HepG2 (cell line): ENCODE measurements at regions not wholly inside any gene's neighbourhood (a gene's known extent, or its start where the extent isn't known, plus 50 kb on each side); places are given as distances from the start of the nearest gene placed in this dataset.

ENCODE experiments used
- ATAC-seq: fragments of 200-7000 bp; cut with Tn5 transposase; 3 replicates; pipeline ENCODE4 v1.9.1; 2020; ENCODE audit warnings: mild to moderate bottlenecking, moderate library complexity
- BruUV-seq: library from RNA; stranded (reverse); fragments of 400-500 nt; replicated peaks from 2 replicates; lab custom pipeline; 2021; lab: Mats Ljungman, UMichigan
- CTCF ChIA-PET: fragments of 300-600 bp; formaldehyde crosslinking; extraction: SDS; loops from one replicate; lab custom pipeline; 2021; ENCODE audit warnings: low total read pairs, inconsistent platforms, low intra/inter-chr PET ratio; lab: Yijun Ruan, JAX
- POLR2A ChIA-PET: fragments of 350-600 bp; sonication (Branson Sonifier 250); formaldehyde crosslinking; loops from one replicate; lab custom pipeline; 2020; ENCODE audit warnings: antibody characterized with exemption, inconsistent platforms; lab: Yijun Ruan, JAX
- DNase-seq: peaks from one replicate; pipeline ENCODE4 v3.0.0-alpha.2; 2015; ENCODE audit warnings: low spot score
- FAIRE-seq: peaks from 3 replicates; lab custom pipeline; 2011; peaks lifted over from hg19 to GRCh38; lab: Jason Lieb, UNC
- H2AFZ ChIP-seq: one replicate; pipeline ENCODE4 v1.6.1; 2011; ENCODE audit warnings: low read length, inconsistent platforms
- H3K27ac ChIP-seq: fragments of 300-600 bp; 3 replicates; pipeline ENCODE4 v1.8.0; 2011; ENCODE audit warnings: mixed run types, mild to moderate bottlenecking, mixed read lengths, low read length, inconsistent platforms; ENCODE audit not compliant: insufficient read depth; ENCODE audit errors: extremely low read length
- H3K27me3 ChIP-seq, 2 experiments: fragments of 200-600 bp in 1 of 2; 2 replicates in 1 of 2; 3 replicates in 1 of 2; pipeline versions ENCODE4 v1.6.0 to v1.8.0; 2011; ENCODE audit warnings: low read length in 2 of 2, mild to moderate bottlenecking in 2 of 2, moderate library complexity in 2 of 2, inconsistent platforms in 1 of 2; ENCODE audit not compliant: insufficient read depth in 2 of 2, control insufficient read depth in 1 of 2
- H3K36me3 ChIP-seq, 2 experiments: fragments of 200-600 bp in 1 of 2; replicated peaks in 1 of 2; 2 replicates in 1 of 2; 3 replicates in 1 of 2; pipeline versions ENCODE4 v1.5.1 to v1.8.0; 2011; ENCODE audit warnings: low read length in 2 of 2, inconsistent platforms in 1 of 2; ENCODE audit not compliant: insufficient read depth in 2 of 2, control insufficient read depth in 1 of 2
- H3K4me1 ChIP-seq: 2 replicates; pipeline ENCODE4 v1.5.1; 2012; ENCODE audit warnings: low read length, inconsistent platforms; ENCODE audit not compliant: insufficient read depth
- H3K4me2 ChIP-seq: 2 replicates; pipeline ENCODE4 v1.6.0; 2011; ENCODE audit warnings: low read depth, low read length, inconsistent platforms
- H3K4me3 ChIP-seq, 3 experiments: fragments of 200-600 bp in 1 of 3; sonication (generic), shearing (Covaris generic) in 1 of 3; replicated peaks in 1 of 3; 2 replicates each; pipeline ENCODE4 v1.5.1; 2011 to 2016; ENCODE audit warnings: low read length in 3 of 3, inconsistent platforms in 2 of 3, low read depth in 2 of 3, mild to moderate bottlenecking in 2 of 3, control low read depth in 1 of 3, mixed read lengths in 1 of 3; ENCODE audit not compliant: insufficient read depth in 1 of 3
- H3K79me2 ChIP-seq: one replicate; pipeline ENCODE4 v1.6.1; 2011; ENCODE audit warnings: low read length, inconsistent platforms; ENCODE audit not compliant: insufficient read depth
- H3K9ac ChIP-seq: 2 replicates; pipeline ENCODE4 v1.6.0; 2011; ENCODE audit warnings: mild to moderate bottlenecking, low read depth, low read length, inconsistent platforms; ENCODE audit not compliant: insufficient read depth
- H3K9me3 ChIP-seq: 2 replicates; pipeline ENCODE4 v1.5.1; 2012; ENCODE audit warnings: mild to moderate bottlenecking, low read length
- H4K20me1 ChIP-seq: 2 replicates; pipeline ENCODE4 v1.6.0; 2011; ENCODE audit warnings: inconsistent platforms, mild to moderate bottlenecking, low read length, moderate library complexity; ENCODE audit not compliant: insufficient read depth
- KDM2A ChIP-seq: sonication (generic); formaldehyde crosslinking; IDR thresholded peaks from 2 replicates; pipeline ENCODE4 v1.4.0; 2020; ENCODE audit warnings: low read depth, missing genetic modification reagents, borderline replicate concordance
- NBN ChIP-seq: fragments of 450-650 bp; conservative IDR thresholded peaks from 2 replicates; pipeline ENCODE4 v1.6.1; 2017
- NFATC3 ChIP-seq: sonication (generic); formaldehyde crosslinking; IDR thresholded peaks from 2 replicates; pipeline ENCODE4 v1.5.1; 2020; ENCODE audit warnings: mild to moderate bottlenecking, missing genetic modification reagents
- PPARG ChIP-seq: conservative IDR thresholded peaks from 2 replicates; pipeline ENCODE4 v1.6.1; 2016; ENCODE audit warnings: missing biosample characterization, missing genetic modification reagents
- PTBP1 ChIP-seq: fragments of 200-400 bp; formaldehyde crosslinking; IDR thresholded peaks from 2 replicates; pipeline ENCODE4 v1.6.1; 2018; ENCODE audit warnings: low read length, low read depth; ENCODE audit not compliant: poor library complexity, severe bottlenecking
- TBX2 ChIP-seq: sonication (generic); formaldehyde crosslinking; IDR thresholded peaks from 2 replicates; pipeline ENCODE4 v1.5.0; 2020; ENCODE audit warnings: missing genetic modification reagents, mild to moderate bottlenecking, borderline replicate concordance
- TCF12 ChIP-seq, 2 experiments: fragments of 450-650 bp in 1 of 2; sonication (generic) in 1 of 2; formaldehyde crosslinking in 1 of 2; IDR thresholded peaks; 2 replicates each; pipeline versions ENCODE4 v1.6.1 to v1.8.0; 2017 to 2022; ENCODE audit warnings: antibody characterized with exemption in 1 of 2, mild to moderate bottlenecking in 1 of 2, missing genetic modification reagents in 1 of 2, moderate library complexity in 1 of 2
- TEAD2 ChIP-seq: sonication (generic); formaldehyde crosslinking; IDR thresholded peaks from 2 replicates; pipeline ENCODE4 v1.9.0; 2021; ENCODE audit warnings: missing genetic modification reagents
- YY1 ChIP-seq: IDR thresholded peaks from 2 replicates; pipeline ENCODE4 v1.6.1; 2011; ENCODE audit warnings: low read length, low read depth, moderate library complexity, mild to moderate bottlenecking; ENCODE audit not compliant: insufficient read depth, insufficient replicate concordance
- ZBTB42 ChIP-seq: sonication (generic); formaldehyde crosslinking; IDR thresholded peaks from 2 replicates; pipeline ENCODE4 v1.5.0; 2020; ENCODE audit warnings: mild to moderate bottlenecking, missing genetic modification reagents
- ZC3H4 ChIP-seq: sonication (generic); formaldehyde crosslinking; IDR thresholded peaks from 2 replicates; pipeline ENCODE4 v1.4.0; 2020; ENCODE audit warnings: missing genetic modification reagents, borderline replicate concordance
- ZFP82 ChIP-seq: sonication (generic); formaldehyde crosslinking; IDR thresholded peaks from 2 replicates; pipeline ENCODE4 v1.5.1; 2020; ENCODE audit warnings: mild to moderate bottlenecking, missing genetic modification reagents, borderline replicate concordance
- ZNF256 ChIP-seq: sonication (generic); formaldehyde crosslinking; conservative IDR thresholded peaks from 2 replicates; pipeline ENCODE4 v1.4.0; 2020; ENCODE audit warnings: missing genetic modification reagents
- ZNF34 ChIP-seq: sonication (generic); formaldehyde crosslinking; IDR thresholded peaks from 2 replicates; pipeline ENCODE4 v1.4.0; 2020; ENCODE audit warnings: mild to moderate bottlenecking, missing genetic modification reagents, borderline replicate concordance
- ZNF543 ChIP-seq: sonication (generic); formaldehyde crosslinking; IDR thresholded peaks from 2 replicates; pipeline ENCODE4 v1.4.0; 2020; ENCODE audit warnings: mild to moderate bottlenecking, missing genetic modification reagents
- ZUFSP ChIP-seq: sonication (generic); formaldehyde crosslinking; IDR thresholded peaks from 2 replicates; pipeline ENCODE4 v1.9.0; 2021; ENCODE audit warnings: missing genetic modification reagents, mild to moderate bottlenecking, borderline replicate concordance
- WGBS: methylation state at CpG from one replicate; pipeline ENCODE4 v1.1.6; 2017; ENCODE audit warnings: low lambda C conversion rate; 5-methylcytosine and 5-hydroxymethylcytosine counted together
- in situ Hi-C: cut with HindIII; loops from 2 replicates; pipeline ENCODE4 v1.10.0; 2017; ENCODE audit warnings: low pct_unique_long_range_greater_than_20kb; ENCODE audit not compliant: extremely low pct_ligation_motif_present
- intact Hi-C: fragments of 100-400 bp; cut with micrococcal nuclease; formaldehyde crosslinking; loops from one replicate; pipeline ENCODE4 v1.10.0; 2022; ENCODE audit not compliant: unreplicated experiment
- TF ChIP-seq, protein P1 (sequence below): sonication (generic); formaldehyde crosslinking; IDR thresholded peaks from 2 replicates; pipeline ENCODE4 v1.5.0; 2020; ENCODE audit warnings: missing genetic modification reagents, mild to moderate bottlenecking, borderline replicate concordance
- TF ChIP-seq, protein P2 (sequence below): sonication (generic); formaldehyde crosslinking; IDR thresholded peaks from 2 replicates; pipeline ENCODE4 v1.5.1; 2020; ENCODE audit warnings: mild to moderate bottlenecking, missing genetic modification reagents, moderate library complexity

GRCh38 chr6:80923816-80924215 is 817.3 kb downstream of the BCKDHB start (continued):
- TF ChIP-seq, protein P1, sequence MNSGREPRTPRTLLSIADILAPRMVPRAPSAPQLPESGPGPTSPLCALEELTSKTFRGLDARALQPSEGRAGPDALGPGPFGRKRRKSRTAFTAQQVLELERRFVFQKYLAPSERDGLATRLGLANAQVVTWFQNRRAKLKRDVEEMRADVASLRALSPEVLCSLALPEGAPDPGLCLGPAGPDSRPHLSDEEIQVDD (CRISPR knock-in tag): no peak
- TF ChIP-seq NFATC3 (no peak), ZFP82 (CRISPR knock-in tag) (no peak)
- TF ChIP-seq, all 625 proteins: peak for 0

GRCh38 chr6:80922916-80923455 is 816.5 kb downstream of the BCKDHB start:
- H4K20me1 ChIP-seq: no peaks in the 10 kb centered on the region
- CTCF ChIA-PET: no interaction called here
- BruUV-seq: no TSS peak
- in situ Hi-C loops (no loop called here), intact Hi-C loops (no loop called here)
- peaks cover 46% of the 10 kb centered on the region for H3K9me3 ChIP-seq
- no peak overlapping the region for H3K27ac ChIP-seq
- 71% methylated on average over 1 of the region's 1 CpG for WGBS
- no peak overlapping the region for H3K4me3 ChIP-seq
- H2AFZ ChIP-seq: no peak overlapping the region
- no peak overlapping the region for H3K4me2 ChIP-seq
- FAIRE-seq (no peak), ATAC-seq (no peak), DNase-seq (no peak)
- H3K27me3 ChIP-seq: no peaks in the 10 kb centered on the region
- POLR2A ChIA-PET: no interaction called here
- H3K79me2 ChIP-seq: no peaks in the 10 kb centered on the region
- H3K4me1 ChIP-seq: no peaks in the 10 kb centered on the region
- H3K9ac ChIP-seq: no peak overlapping the region
- no peaks in the 10 kb centered on the region for H3K36me3 ChIP-seq
- TF ChIP-seq TEAD2 (no peak), TBX2 (CRISPR knock-in tag) (no peak), ZNF543 (CRISPR knock-in tag) (no peak), ZUFSP (no peak), KDM2A (CRISPR knock-in tag) (no peak), NBN (no peak), PPARG (CRISPR knock-in tag) (no peak), TCF12 (IDR thresholded peaks at IDR 0.05) (no peak), TCF12 (CRISPR knock-in tag; IDR thresholded peaks at IDR 0.05) (no peak), YY1 (no peak), ZC3H4 (no peak), PTBP1 (no peak), ZBTB42 (CRISPR knock-in tag) (no peak), ZNF34 (CRISPR knock-in tag) (no peak), ZNF256 (CRISPR knock-in tag) (no peak)
- TF ChIP-seq, protein P2, sequence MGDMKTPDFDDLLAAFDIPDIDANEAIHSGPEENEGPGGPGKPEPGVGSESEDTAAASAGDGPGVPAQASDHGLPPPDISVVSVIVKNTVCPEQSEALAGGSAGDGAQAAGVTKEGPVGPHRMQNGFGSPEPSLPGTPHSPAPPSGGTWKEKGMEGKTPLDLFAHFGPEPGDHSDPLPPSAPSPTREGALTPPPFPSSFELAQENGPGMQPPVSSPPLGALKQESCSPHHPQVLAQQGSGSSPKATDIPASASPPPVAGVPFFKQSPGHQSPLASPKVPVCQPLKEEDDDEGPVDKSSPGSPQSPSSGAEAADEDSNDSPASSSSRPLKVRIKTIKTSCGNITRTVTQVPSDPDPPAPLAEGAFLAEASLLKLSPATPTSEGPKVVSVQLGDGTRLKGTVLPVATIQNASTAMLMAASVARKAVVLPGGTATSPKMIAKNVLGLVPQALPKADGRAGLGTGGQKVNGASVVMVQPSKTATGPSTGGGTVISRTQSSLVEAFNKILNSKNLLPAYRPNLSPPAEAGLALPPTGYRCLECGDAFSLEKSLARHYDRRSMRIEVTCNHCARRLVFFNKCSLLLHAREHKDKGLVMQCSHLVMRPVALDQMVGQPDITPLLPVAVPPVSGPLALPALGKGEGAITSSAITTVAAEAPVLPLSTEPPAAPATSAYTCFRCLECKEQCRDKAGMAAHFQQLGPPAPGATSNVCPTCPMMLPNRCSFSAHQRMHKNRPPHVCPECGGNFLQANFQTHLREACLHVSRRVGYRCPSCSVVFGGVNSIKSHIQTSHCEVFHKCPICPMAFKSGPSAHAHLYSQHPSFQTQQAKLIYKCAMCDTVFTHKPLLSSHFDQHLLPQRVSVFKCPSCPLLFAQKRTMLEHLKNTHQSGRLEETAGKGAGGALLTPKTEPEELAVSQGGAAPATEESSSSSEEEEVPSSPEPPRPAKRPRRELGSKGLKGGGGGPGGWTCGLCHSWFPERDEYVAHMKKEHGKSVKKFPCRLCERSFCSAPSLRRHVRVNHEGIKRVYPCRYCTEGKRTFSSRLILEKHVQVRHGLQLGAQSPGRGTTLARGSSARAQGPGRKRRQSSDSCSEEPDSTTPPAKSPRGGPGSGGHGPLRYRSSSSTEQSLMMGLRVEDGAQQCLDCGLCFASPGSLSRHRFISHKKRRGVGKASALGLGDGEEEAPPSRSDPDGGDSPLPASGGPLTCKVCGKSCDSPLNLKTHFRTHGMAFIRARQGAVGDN: no peak
